ENCODE measurements at regions not wholly inside any gene's neighbourhood (a gene's known extent, or its start where the extent isn't known, plus 50 kb on each side); places are given as distances from the start of the nearest gene placed in this dataset.
"Not testable (repeated sequence)": the region's sequence is repeated elsewhere in the genome, so short reads cannot be mapped to it uniquely, and the experiment has no call there.

- no peak for DNase-seq (ENCODE audit: low read depth)
- H3K4me3 ChIP-seq (ENCODE audit: low read depth, low read length), result no peak overlapping the region
- no peak for TF ChIP-seq CTCF (IDR thresholded peaks at IDR 0.05; ENCODE audit: insufficient read depth, low read depth, low read length)
Measured at GRCh38 chr14:38553586-38553985, 297.7 kb upstream of the CLEC14A start.

- no peak overlapping the region for H3K4me3 ChIP-seq (ENCODE audit: low read depth, low read length)
- no peak for DNase-seq (ENCODE audit: low read depth)
- TF ChIP-seq CTCF (IDR thresholded peaks at IDR 0.05; ENCODE audit: insufficient read depth, low read depth, low read length), result no peak
Measured at GRCh38 chr14:38549564-38549963, 293.7 kb upstream of the CLEC14A start.

GRCh38 chr14:38547961-38548490, 292.1 kb upstream of the CLEC14A start:
- TF ChIP-seq CTCF (IDR thresholded peaks at IDR 0.05; ENCODE audit: insufficient read depth, low read depth, low read length), result no peak
- DNase-seq (ENCODE audit: low read depth), result no peak
- no peak overlapping the region for H3K4me3 ChIP-seq (ENCODE audit: low read depth, low read length)

GRCh38 chr14:38546932-38547551, 291.1 kb upstream of the CLEC14A start:
- no peak for DNase-seq (ENCODE audit: low read depth)
- no peak overlapping the region for H3K4me3 ChIP-seq (ENCODE audit: low read depth, low read length)
- TF ChIP-seq CTCF (IDR thresholded peaks at IDR 0.05; ENCODE audit: insufficient read depth, low read depth, low read length), result no peak

GRCh38 chr14:38544776-38545175, 288.9 kb upstream of the CLEC14A start:
- DNase-seq (ENCODE audit: low read depth), result no peak
- no peak overlapping the region for H3K4me3 ChIP-seq (ENCODE audit: low read depth, low read length)
- TF ChIP-seq CTCF (IDR thresholded peaks at IDR 0.05; ENCODE audit: insufficient read depth, low read depth, low read length), result no peak

- not testable (repeated sequence) for H3K4me3 ChIP-seq (ENCODE audit: low read depth, low read length); DNase-seq (ENCODE audit: low read depth)
Measured at GRCh38 chr14:38543851-38544250, 288.0 kb upstream of the CLEC14A start.

- H3K4me3 ChIP-seq (ENCODE audit: low read depth, low read length); DNase-seq (ENCODE audit: low read depth): not testable (repeated sequence)
Measured at GRCh38 chr14:38538053-38538452, 282.2 kb upstream of the CLEC14A start.

- TF ChIP-seq CTCF (IDR thresholded peaks at IDR 0.05; ENCODE audit: insufficient read depth, low read depth, low read length), result no peak
- no peak for DNase-seq (ENCODE audit: low read depth)
- H3K4me3 ChIP-seq (ENCODE audit: low read depth, low read length), result no peak overlapping the region
Measured at GRCh38 chr14:38536376-38537038, 280.6 kb upstream of the CLEC14A start.
